IMR-90 (cell line): ENCODE measurements at regions not wholly inside any gene's neighbourhood (a gene's known extent, or its start where the extent isn't known, plus 50 kb on each side); places are given as distances from the start of the nearest gene placed in this dataset.

Experiments used
- CTCF ChIP-seq: conservative IDR thresholded peaks from 2 replicates; pipeline ENCODE4 v1.5.1; 2012; ENCODE audit warnings: mild to moderate bottlenecking, low read depth, low read length, improper control_type of control experiment
- POLR2A ChIP-seq: IDR thresholded peaks from 2 replicates; pipeline ENCODE4 v1.6.1; 2012; ENCODE audit warnings: mild to moderate bottlenecking, low read depth, low read length

GRCh38 chr16:54712866-54713265 lies 217.8 kb upstream of the IRX5 start:
- TF ChIP-seq CTCF (no peak), POLR2A (no peak)
